HG02885 (cell line): ENCODE measurements at regions not wholly inside any gene's neighbourhood (a gene's known extent, or its start where the extent isn't known, plus 50 kb on each side); places are given as distances from the start of the nearest gene placed in this dataset.
"Not testable (repeated sequence)": the region's sequence is repeated elsewhere in the genome, so short reads cannot be mapped to it uniquely, and the experiment has no call there.

ENCODE experiments used
- ATAC-seq: cut with Tn5 transposase; IDR thresholded peaks from one replicate; pipeline ENCODE4 v1.9.1; 2021; ENCODE audit warnings: mild to moderate bottlenecking; ENCODE audit not compliant: unreplicated experiment, poor library complexity

GRCh38 chr16:13441675-13442074 lies 478.3 kb upstream of the ERCC4 start:
- no peak for ATAC-seq

GRCh38 chr16:13448346-13448745 lies 471.6 kb upstream of the ERCC4 start:
- ATAC-seq = no peak

DNA sequence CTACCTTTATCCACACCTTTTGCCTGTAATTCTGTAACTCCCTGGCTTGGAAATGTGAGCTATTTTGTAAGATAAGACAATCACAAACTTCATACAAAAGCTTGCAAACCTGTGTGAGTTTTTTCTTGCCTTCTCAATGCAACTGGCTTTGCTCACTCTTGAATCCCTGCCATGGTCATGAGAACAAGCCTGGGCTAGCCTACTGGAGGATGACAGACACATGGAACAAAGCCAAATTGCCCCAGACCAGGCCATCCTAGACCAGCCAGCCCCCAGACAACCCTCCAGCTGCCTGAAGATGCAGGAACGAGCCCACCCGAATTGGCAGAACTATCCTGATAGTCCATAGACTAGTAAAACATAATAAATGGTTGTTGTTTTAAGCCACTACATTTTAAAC lies 466.6 kb upstream of the ERCC4 start:
- ATAC-seq = no peak

DNA sequence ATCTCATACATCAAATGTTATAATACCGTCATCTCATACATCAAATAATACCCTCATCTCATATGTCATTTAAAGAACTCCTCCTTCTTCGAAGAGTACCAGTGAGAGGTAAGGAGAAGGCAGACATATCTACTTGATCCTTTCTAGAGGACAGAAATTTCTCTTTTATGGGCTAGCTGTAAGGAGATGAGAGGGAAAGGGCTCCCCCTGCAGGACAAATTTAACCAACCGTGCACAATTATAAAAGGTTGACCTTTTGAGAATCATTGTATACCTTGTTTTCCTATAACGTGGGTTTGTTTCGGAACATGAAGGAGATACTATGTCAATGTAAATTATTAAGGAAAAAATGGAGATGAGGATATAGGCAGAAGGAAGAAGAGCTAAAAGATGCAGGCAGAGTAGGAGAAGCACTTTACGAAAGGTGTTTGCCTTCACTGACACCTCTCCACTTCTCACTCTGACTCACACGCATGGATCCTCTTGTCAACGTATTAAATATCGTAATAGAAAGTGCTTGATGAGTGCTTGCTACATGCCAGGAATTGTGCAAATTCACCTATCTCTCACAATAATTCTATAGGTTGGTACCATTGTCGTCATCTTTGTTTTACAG lies 465.9 kb upstream of the ERCC4 start:
- ATAC-seq = no peak

DNA sequence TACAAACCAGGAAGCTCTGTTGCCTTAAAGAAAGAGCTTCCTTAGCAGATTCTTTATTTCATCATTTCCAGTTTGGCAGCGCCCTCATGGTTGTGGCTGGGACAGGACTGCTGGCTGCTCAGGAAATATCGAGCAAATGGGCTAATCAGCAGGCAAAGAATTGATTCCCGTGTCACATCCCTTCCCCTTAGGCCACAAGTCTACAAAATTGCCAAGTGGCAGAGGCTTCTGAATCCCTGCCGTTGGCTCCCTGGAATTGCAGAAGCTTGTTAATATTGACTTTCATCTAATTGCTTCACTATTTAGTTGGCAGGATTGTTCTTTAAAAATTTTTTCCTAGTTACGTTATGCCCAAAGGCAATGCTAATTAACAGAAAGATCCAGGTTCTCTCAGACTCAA lies 456.3 kb upstream of the ERCC4 start:
- ATAC-seq = no peak

GRCh38 chr16:13471036-13471435 lies 448.9 kb upstream of the ERCC4 start:
- ATAC-seq = no peak

DNA sequence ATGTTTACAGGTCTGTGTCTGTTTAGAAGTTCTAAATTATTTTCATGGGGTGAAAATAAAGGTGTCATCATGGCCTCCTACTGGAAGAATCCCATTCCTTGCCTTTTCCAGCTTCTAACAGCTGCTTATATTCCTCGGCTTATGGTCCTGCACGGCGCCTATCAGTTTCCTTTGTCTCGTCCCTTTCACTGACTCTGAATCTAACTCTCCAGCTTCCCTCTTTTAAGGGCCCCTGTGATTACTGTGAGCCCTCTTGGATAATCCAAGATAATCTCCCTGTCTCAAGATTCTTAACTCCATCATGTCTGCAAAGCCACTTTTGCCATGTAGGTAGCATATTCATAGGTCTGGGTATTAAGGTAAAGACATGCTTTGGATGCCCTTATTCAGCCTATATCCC lies 441.0 kb upstream of the ERCC4 start:
- no peak for ATAC-seq

DNA sequence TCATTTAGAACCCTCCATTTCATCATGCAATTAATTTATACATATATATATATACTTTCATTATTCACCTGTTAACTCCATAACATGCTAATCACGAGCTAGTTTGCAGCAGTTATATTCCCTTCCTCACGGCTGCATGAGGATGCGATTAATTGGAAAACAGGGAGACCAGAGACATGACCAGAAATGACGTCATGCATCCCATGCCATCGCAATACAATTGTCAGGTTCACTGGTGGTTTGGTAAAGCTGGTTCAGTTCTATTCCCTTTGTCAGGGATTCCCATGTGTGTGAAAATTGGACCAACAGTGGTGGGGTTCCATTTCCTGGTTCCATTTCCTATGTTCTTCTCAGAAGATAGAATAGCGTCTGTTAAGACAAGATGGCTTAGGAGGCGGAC lies 440.4 kb upstream of the ERCC4 start:
- no peak for ATAC-seq

- ATAC-seq = no peak
Observed at GRCh38 chr16:13480801-13481200, 439.2 kb upstream of the ERCC4 start.

- no peak for ATAC-seq
Observed at GRCh38 chr16:13483121-13483520, 436.8 kb upstream of the ERCC4 start.

- ATAC-seq = not testable (repeated sequence)
Observed at GRCh38 chr16:13489416-13489815, 430.5 kb upstream of the ERCC4 start.

- ATAC-seq = no peak
Observed at GRCh38 chr16:13492046-13492445, 427.9 kb upstream of the ERCC4 start.

DNA sequence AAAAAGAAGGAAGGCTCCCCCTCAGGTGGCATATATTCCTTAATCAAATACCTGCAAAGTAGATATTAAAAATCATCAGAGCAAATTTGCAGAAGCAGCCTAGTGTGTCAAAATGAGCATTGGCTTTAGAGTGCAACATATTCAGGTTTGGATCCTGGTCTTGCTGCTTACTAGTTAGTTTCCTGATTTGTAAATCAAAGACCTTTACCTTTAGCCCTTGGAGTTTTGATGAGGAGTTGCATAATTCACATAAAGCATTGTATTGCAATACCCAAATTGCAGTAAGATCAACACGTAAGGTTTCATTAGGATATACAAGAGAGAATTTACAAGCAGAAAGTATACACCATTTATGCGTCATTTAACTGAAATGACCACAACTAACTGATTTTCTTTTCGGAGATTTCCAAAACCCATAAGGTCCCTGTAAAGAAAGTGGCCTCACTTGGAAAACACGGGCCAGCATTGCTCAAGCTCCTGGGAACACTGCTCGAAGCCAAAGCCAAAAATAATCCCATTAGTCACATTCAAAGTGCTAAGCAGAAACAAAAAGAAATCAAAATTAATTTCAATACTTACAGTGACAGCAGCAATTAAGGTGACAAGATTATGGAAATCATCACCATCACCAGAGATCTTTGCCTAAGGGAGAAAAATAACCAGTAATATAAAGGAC lies 415.9 kb upstream of the ERCC4 start:
- no peak for ATAC-seq

GRCh38 chr16:13507530-13507929 lies 412.4 kb upstream of the ERCC4 start:
- no peak for ATAC-seq

DNA sequence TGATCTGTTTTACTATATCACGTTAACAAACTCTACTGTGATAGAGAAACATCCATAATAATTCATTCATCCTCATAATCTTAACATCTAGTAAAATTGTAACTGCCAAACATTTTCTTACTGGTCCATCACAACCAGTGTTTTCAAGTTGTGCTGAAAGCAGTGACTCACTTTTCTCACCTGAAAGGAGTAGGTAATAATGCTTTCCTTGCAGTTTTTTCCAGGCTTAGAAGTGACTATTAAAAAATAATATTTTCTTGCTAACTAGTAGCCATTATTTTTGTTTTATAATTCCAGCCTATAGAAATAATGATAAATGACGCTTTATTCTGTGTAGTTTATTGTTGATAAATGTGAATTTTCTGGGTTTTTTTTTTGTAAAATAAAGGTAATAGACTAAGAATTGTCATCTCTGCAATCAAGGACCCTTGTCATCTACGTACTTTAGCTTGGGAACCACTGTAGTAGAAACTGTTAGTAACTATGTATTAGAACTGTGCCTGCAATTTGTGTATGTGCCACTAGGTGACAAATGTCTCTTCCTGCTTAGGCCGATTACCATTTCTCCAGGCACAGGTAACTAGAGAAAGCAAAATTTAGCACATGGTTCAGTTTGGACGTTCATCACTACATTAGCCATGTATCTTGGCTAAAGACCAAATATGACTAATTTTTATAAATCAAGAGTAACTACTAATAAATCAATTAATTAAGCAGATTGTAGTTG lies 409.4 kb upstream of the ERCC4 start:
- ATAC-seq = no peak

- no peak for ATAC-seq
Observed at GRCh38 chr16:13517841-13518240, 402.1 kb upstream of the ERCC4 start.

DNA sequence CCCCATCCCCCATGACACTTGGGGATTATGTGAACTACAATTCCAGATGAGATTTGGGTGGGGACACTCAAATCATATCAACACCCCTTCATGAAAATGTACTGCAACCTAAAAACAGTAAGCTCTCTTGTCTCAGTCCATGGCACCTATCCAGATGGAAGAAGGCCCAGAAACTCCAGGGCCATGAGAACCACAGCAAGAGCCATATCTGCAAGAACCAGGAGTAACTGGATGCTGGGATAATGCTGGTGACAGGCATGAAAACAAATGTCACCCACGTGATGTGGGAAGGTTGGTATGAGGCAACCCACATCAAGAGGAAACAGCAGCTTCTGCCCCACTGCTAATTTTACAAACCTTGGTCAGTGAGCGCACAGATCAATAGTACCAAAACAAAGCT lies 400.1 kb upstream of the ERCC4 start:
- ATAC-seq = no peak

DNA sequence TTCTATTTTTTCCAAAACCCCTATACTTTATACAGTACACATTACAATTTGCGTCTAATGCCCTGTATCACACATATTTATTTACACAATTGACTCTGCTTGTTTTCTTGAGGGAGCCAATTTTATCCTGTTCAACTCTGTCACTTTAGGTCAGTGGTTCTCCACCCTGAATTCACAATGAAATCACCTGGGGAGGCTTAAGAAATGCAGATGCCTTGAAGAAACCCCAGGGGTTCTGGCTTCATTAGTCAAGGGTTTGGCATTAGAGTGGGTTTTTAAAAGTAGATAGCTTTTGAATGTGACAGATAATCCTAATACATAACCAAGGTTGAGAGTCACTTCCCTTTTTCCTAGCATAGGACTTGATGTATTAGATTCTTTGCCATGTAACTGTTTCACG lies 398.6 kb upstream of the ERCC4 start:
- ATAC-seq = no peak

GRCh38 chr16:13527332-13527731 lies 392.6 kb upstream of the ERCC4 start:
- no peak for ATAC-seq

- ATAC-seq = no peak
Observed at GRCh38 chr16:13528691-13529090, 391.3 kb upstream of the ERCC4 start.

GRCh38 chr16:13529193-13529982 lies 390.6 kb upstream of the ERCC4 start:
- ATAC-seq = no peak
